WTC11 (cell line): ENCODE measurements at regions not wholly inside any gene's neighbourhood (a gene's known extent, or its start where the extent isn't known, plus 50 kb on each side); places are given as distances from the start of the nearest gene placed in this dataset.

Source experiments
- ATAC-seq: fragments of 200-7000 bp; cut with Tn5 transposase; 2 replicates; pipeline ENCODE4 v1.10.0; 2021; ENCODE audit warnings: mild to moderate bottlenecking, moderate library complexity
- CTCF ChIA-PET: fragments of 300-600 bp; sonication (Branson Sonifier 250); formaldehyde crosslinking; loops from one replicate; lab custom pipeline; 2021; ENCODE audit warnings: antibody characterized with exemption; lab: Charles Lee
- POLR2A ChIA-PET: fragments of 350-600 bp; sonication (Branson Sonifier 250); formaldehyde crosslinking; loops from one replicate; lab custom pipeline; 2021; ENCODE audit warnings: antibody characterized with exemption; lab: Charles Lee
- DNase-seq: peaks from one replicate; pipeline ENCODE4 v3.0.0; 2021; ENCODE audit warnings: low spot score
- H3K27ac Mint-ChIP-seq: 2 replicates; pipeline ENCODE4 v1.8.0; 2021; ENCODE audit warnings: mixed read lengths
- H3K27me3 Mint-ChIP-seq: 2 replicates; pipeline ENCODE4 v1.8.0; 2021; ENCODE audit warnings: low read depth, mild to moderate bottlenecking, moderate library complexity, mixed read lengths
- H3K36me3 Mint-ChIP-seq: 2 replicates; pipeline ENCODE4 v1.8.0; 2021; ENCODE audit warnings: mixed read lengths
- H3K4me1 Mint-ChIP-seq: 2 replicates; pipeline ENCODE4 v1.8.0; 2022; ENCODE audit warnings: mixed read lengths
- H3K4me3 Mint-ChIP-seq: 2 replicates; pipeline ENCODE4 v1.8.0; 2021; ENCODE audit warnings: mild to moderate bottlenecking, moderate library complexity, mixed read lengths
- H3K9me3 Mint-ChIP-seq: 2 replicates; pipeline ENCODE4 v1.8.0; 2021; ENCODE audit warnings: mixed read lengths
- ATF2 ChIP-seq: sonication (generic); formaldehyde crosslinking; IDR thresholded peaks from 2 replicates; pipeline ENCODE4 v1.8.1; 2022; ENCODE audit warnings: low read depth, missing genetic modification reagents, borderline replicate concordance
- ETV6 ChIP-seq: sonication (generic); formaldehyde crosslinking; IDR thresholded peaks from 2 replicates; pipeline ENCODE4 v1.8.1; 2022; ENCODE audit warnings: mild to moderate bottlenecking, missing genetic modification reagents
- JAZF1 ChIP-seq: fragments of 250-450 bp; sonication (Bioruptor Pico); IDR thresholded peaks from 2 replicates; pipeline ENCODE4 v1.9.0; 2021; ENCODE audit warnings: moderate library complexity, mild to moderate bottlenecking, inconsistent platforms
- MAX ChIP-seq: sonication (generic); formaldehyde crosslinking; IDR thresholded peaks from 2 replicates; pipeline ENCODE4 v1.8.0; 2022; ENCODE audit warnings: mild to moderate bottlenecking, missing genetic modification reagents
- NR1H2 ChIP-seq: sonication (generic); formaldehyde crosslinking; IDR thresholded peaks from 2 replicates; pipeline ENCODE4 v1.9.0; 2021; ENCODE audit warnings: mild to moderate bottlenecking, moderate library complexity, missing genetic modification reagents
- PRDM15 ChIP-seq: sonication (generic); formaldehyde crosslinking; IDR thresholded peaks from 2 replicates; pipeline ENCODE4 v1.8.0; 2022; ENCODE audit warnings: missing genetic modification reagents
- PREB ChIP-seq: sonication (generic); formaldehyde crosslinking; IDR thresholded peaks from 2 replicates; pipeline ENCODE4 v1.8.1; 2022; ENCODE audit warnings: mild to moderate bottlenecking, missing genetic modification reagents, moderate library complexity, borderline replicate concordance
- RORB ChIP-seq: fragments of 250-450 bp; sonication (Bioruptor Pico); IDR thresholded peaks from 2 replicates; pipeline ENCODE4 v1.9.0; 2021; ENCODE audit warnings: mild to moderate bottlenecking
- SMAD3 ChIP-seq: sonication (generic); formaldehyde crosslinking; IDR thresholded peaks from 2 replicates; pipeline ENCODE4 v1.8.0; 2022; ENCODE audit warnings: missing genetic modification reagents, mild to moderate bottlenecking, borderline replicate concordance
- SP1 ChIP-seq: sonication (generic); formaldehyde crosslinking; conservative IDR thresholded peaks from 2 replicates; pipeline ENCODE4 v1.8.1; 2022; ENCODE audit warnings: missing genetic modification reagents
- STAT6 ChIP-seq: sonication (generic); formaldehyde crosslinking; conservative IDR thresholded peaks from 2 replicates; pipeline ENCODE4 v1.8.1; 2023; ENCODE audit warnings: mild to moderate bottlenecking, low read depth, missing genetic modification reagents, moderate library complexity
- ZNF219 ChIP-seq: sonication (generic); formaldehyde crosslinking; IDR thresholded peaks from 2 replicates; pipeline ENCODE4 v1.8.0; 2023; ENCODE audit warnings: missing genetic modification reagents, mild to moderate bottlenecking, borderline replicate concordance
- ZNF423 ChIP-seq: fragments of 250-450 bp; sonication (Bioruptor Pico); IDR thresholded peaks from 2 replicates; pipeline ENCODE4 v2.1.2; 2022; ENCODE audit warnings: mild to moderate bottlenecking, moderate library complexity
- ZNF425 ChIP-seq: fragments of 250-450 bp; sonication (Bioruptor Pico); conservative IDR thresholded peaks from 2 replicates; pipeline ENCODE4 v1.9.0; 2021; ENCODE audit warnings: mild to moderate bottlenecking
- ZSCAN18 ChIP-seq: fragments of 250-450 bp; sonication (Bioruptor Pico); IDR thresholded peaks from 2 replicates; pipeline ENCODE4 v2.1.2; 2022; ENCODE audit warnings: mild to moderate bottlenecking, moderate library complexity

- peak; percentile 21 for DNase-seq
- ChIA-PET CTCF (no interaction called here), POLR2A (no interaction called here)
- H3K27ac Mint-ChIP-seq = no peak overlapping the region
- no peaks in the 10 kb centered on the region for H3K4me1 Mint-ChIP-seq
- H3K4me3 Mint-ChIP-seq = no peak overlapping the region
- no peaks in the 10 kb centered on the region for H3K27me3 Mint-ChIP-seq
- TF ChIP-seq ZNF219 (CRISPR knock-in tag) = no peak
- TF ChIP-seq SMAD3 (CRISPR knock-in tag) = no peak
- TF ChIP-seq SP1 (CRISPR knock-in tag) = no peak
- TF ChIP-seq ZNF423 (CRISPR knock-in tag) = no peak
- no peak for TF ChIP-seq RORB (CRISPR knock-in tag)
- TF ChIP-seq NR1H2 (CRISPR knock-in tag) = no peak
- TF ChIP-seq JAZF1 = no peak
- no peak for TF ChIP-seq ETV6 (CRISPR knock-in tag)
- TF ChIP-seq ZNF425 (CRISPR knock-in tag) = no peak
- no peak for TF ChIP-seq ATF2
- no peak for TF ChIP-seq STAT6 (CRISPR knock-in tag)
- no peak for TF ChIP-seq PREB (CRISPR knock-in tag)
- no peak for TF ChIP-seq ZSCAN18 (CRISPR knock-in tag)
- no peak for TF ChIP-seq MAX
- TF ChIP-seq PRDM15 (CRISPR knock-in tag) = no peak
- peaks cover 4% of the 10 kb centered on the region for H3K9me3 Mint-ChIP-seq
- peak; percentile 61; the same call in 1 of the 2 replicates for ATAC-seq
- H3K36me3 Mint-ChIP-seq = peaks cover 4% of the 10 kb centered on the region; the same call in 1 of the 2 replicates
Measured at GRCh38 chr6:163971841-163972838, 557.6 kb downstream of the QKI start.
